WTC11 (cell line): ENCODE measurements at regions not wholly inside any gene's neighbourhood (a gene's known extent, or its start where the extent isn't known, plus 50 kb on each side); places are given as distances from the start of the nearest gene placed in this dataset.

Experiments used
- ATAC-seq: fragments of 200-7000 bp; cut with Tn5 transposase; 2 replicates; pipeline ENCODE4 v1.10.0; 2021; ENCODE audit warnings: mild to moderate bottlenecking, moderate library complexity
- CTCF ChIA-PET: fragments of 300-600 bp; sonication (Branson Sonifier 250); formaldehyde crosslinking; loops from one replicate; lab custom pipeline; 2021; ENCODE audit warnings: antibody characterized with exemption; lab: Charles Lee
- POLR2A ChIA-PET: fragments of 350-600 bp; sonication (Branson Sonifier 250); formaldehyde crosslinking; loops from one replicate; lab custom pipeline; 2021; ENCODE audit warnings: antibody characterized with exemption; lab: Charles Lee
- DNase-seq: peaks from one replicate; pipeline ENCODE4 v3.0.0; 2021; ENCODE audit warnings: low spot score
- H3K27ac Mint-ChIP-seq: 2 replicates; pipeline ENCODE4 v1.8.0; 2021; ENCODE audit warnings: mixed read lengths
- H3K27me3 Mint-ChIP-seq: 2 replicates; pipeline ENCODE4 v1.8.0; 2021; ENCODE audit warnings: low read depth, mild to moderate bottlenecking, moderate library complexity, mixed read lengths
- H3K36me3 Mint-ChIP-seq: 2 replicates; pipeline ENCODE4 v1.8.0; 2021; ENCODE audit warnings: mixed read lengths
- H3K4me1 Mint-ChIP-seq: 2 replicates; pipeline ENCODE4 v1.8.0; 2022; ENCODE audit warnings: mixed read lengths
- H3K4me3 Mint-ChIP-seq: 2 replicates; pipeline ENCODE4 v1.8.0; 2021; ENCODE audit warnings: mild to moderate bottlenecking, moderate library complexity, mixed read lengths
- H3K9me3 Mint-ChIP-seq: 2 replicates; pipeline ENCODE4 v1.8.0; 2021; ENCODE audit warnings: mixed read lengths
- CDX4 ChIP-seq: fragments of 250-450 bp; sonication (Bioruptor Pico); IDR thresholded peaks from 2 replicates; pipeline ENCODE4 v1.9.0; 2021; ENCODE audit warnings: moderate library complexity, mild to moderate bottlenecking, inconsistent platforms, borderline replicate concordance
- CREM ChIP-seq: sonication (generic); formaldehyde crosslinking; IDR thresholded peaks from 2 replicates; pipeline ENCODE4 v1.8.1; 2022; ENCODE audit warnings: mild to moderate bottlenecking, missing genetic modification reagents, moderate library complexity
- E2F1 ChIP-seq: sonication (generic); formaldehyde crosslinking; IDR thresholded peaks from 2 replicates; pipeline ENCODE4 v1.8.0; 2022; ENCODE audit warnings: mild to moderate bottlenecking, missing genetic modification reagents
- ESRRA ChIP-seq: sonication (generic); formaldehyde crosslinking; IDR thresholded peaks from 2 replicates; pipeline ENCODE4 v1.8.1; 2022; ENCODE audit warnings: mild to moderate bottlenecking, missing genetic modification reagents, borderline replicate concordance
- FOXK1 ChIP-seq: sonication (generic); formaldehyde crosslinking; IDR thresholded peaks from 2 replicates; pipeline ENCODE4 v1.8.0; 2022; ENCODE audit warnings: mild to moderate bottlenecking, moderate library complexity, missing genetic modification reagents
- FOXP1 ChIP-seq: sonication (generic); formaldehyde crosslinking; IDR thresholded peaks from 2 replicates; pipeline ENCODE4 v1.8.0; 2022; ENCODE audit warnings: missing genetic modification reagents, mild to moderate bottlenecking, moderate library complexity, borderline replicate concordance
- FOXP4 ChIP-seq: sonication (generic); formaldehyde crosslinking; IDR thresholded peaks from 2 replicates; pipeline ENCODE4 v1.8.0; 2022; ENCODE audit warnings: mild to moderate bottlenecking, missing genetic modification reagents
- NR2C2 ChIP-seq: sonication (generic); formaldehyde crosslinking; IDR thresholded peaks from 2 replicates; pipeline ENCODE4 v1.8.0; 2022; ENCODE audit warnings: mild to moderate bottlenecking, missing genetic modification reagents
- RELA ChIP-seq: sonication (generic); formaldehyde crosslinking; IDR thresholded peaks from 2 replicates; pipeline ENCODE4 v1.8.1; 2022; ENCODE audit warnings: missing genetic modification reagents, mild to moderate bottlenecking, borderline replicate concordance
- SMAD3 ChIP-seq: sonication (generic); formaldehyde crosslinking; IDR thresholded peaks from 2 replicates; pipeline ENCODE4 v1.8.0; 2022; ENCODE audit warnings: missing genetic modification reagents, mild to moderate bottlenecking, borderline replicate concordance
- ZNF138 ChIP-seq: sonication (generic); formaldehyde crosslinking; conservative IDR thresholded peaks from 2 replicates; pipeline ENCODE4 v1.8.1; 2022; ENCODE audit warnings: mild to moderate bottlenecking, moderate library complexity, missing genetic modification reagents
- ZNF232 ChIP-seq: sonication (generic); formaldehyde crosslinking; IDR thresholded peaks from 2 replicates; pipeline ENCODE4 v1.8.0; 2022; ENCODE audit warnings: mild to moderate bottlenecking, missing genetic modification reagents
- ZNF263 ChIP-seq: sonication (generic); formaldehyde crosslinking; IDR thresholded peaks from 2 replicates; pipeline ENCODE4 v1.8.1; 2022; ENCODE audit warnings: low read depth, mild to moderate bottlenecking, moderate library complexity, missing genetic modification reagents
- ZNF317 ChIP-seq: sonication (generic); formaldehyde crosslinking; IDR thresholded peaks from 2 replicates; pipeline ENCODE4 v1.8.1; 2023; ENCODE audit warnings: low read depth, mild to moderate bottlenecking, moderate library complexity, missing genetic modification reagents, borderline replicate concordance
- TF ChIP-seq, protein P1 (sequence below): sonication (generic); formaldehyde crosslinking; IDR thresholded peaks from 2 replicates; pipeline ENCODE4 v1.8.1; 2023; ENCODE audit warnings: mild to moderate bottlenecking, missing genetic modification reagents, borderline replicate concordance
- TF ChIP-seq, protein P2 (sequence below): fragments of 250-450 bp; sonication (Bioruptor Pico); IDR thresholded peaks from 2 replicates; pipeline ENCODE4 v1.9.0; 2021; ENCODE audit warnings: mild to moderate bottlenecking, borderline replicate concordance
- TF ChIP-seq, protein P3 (sequence below): fragments of 250-450 bp; sonication (Bioruptor Pico); IDR thresholded peaks from 2 replicates; pipeline ENCODE4 v1.8.0; 2021; ENCODE audit warnings: mild to moderate bottlenecking
- TF ChIP-seq, protein P4 (sequence below): sonication (generic); formaldehyde crosslinking; IDR thresholded peaks from 2 replicates; pipeline ENCODE4 v1.8.1; 2023; ENCODE audit warnings: mild to moderate bottlenecking, missing genetic modification reagents, moderate library complexity

DNA sequence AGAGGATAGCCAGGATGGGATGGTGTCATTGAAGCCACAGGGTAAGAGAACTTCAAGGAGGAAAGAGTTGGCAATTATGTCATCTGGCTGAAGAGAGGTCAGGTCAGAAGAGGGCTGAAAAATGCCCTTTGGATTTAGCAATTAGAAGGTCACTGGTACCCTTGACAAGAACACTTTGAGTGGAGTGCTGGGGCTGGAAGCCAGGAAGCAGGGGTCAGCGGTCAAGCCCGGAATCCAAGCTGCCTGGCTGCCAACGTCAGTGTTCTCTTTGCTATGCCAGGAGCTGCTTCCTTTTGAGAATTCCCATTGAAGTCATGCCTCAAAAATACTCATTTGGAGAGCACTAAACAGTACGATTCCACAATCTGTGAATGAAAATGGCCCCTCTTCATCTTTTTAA lies 386.5 kb downstream of the SHQ1 start:
- Mint-ChIP-seq H3K27me3 (no peaks in the 10 kb centered on the region; the same call in 1 of the 2 replicates), H3K4me1 (peaks cover 10% of the 10 kb centered on the region), H3K27ac (no peak overlapping the region), H3K9me3 (no peaks in the 10 kb centered on the region), H3K4me3 (no peak overlapping the region), H3K36me3 (no peaks in the 10 kb centered on the region)
- DNase-seq, result no peak
- ChIA-PET CTCF (no interaction called here), POLR2A (interaction anchor here (0.5 to 0.9 kb wide), 2 partner anchors 15 to 32 kb away, joined by 3 to 4 read pairs; partner anchors contain the start of gene RYBP)
- TF ChIP-seq FOXP1 (no peak), ZNF232 (no peak), ZNF263 (CRISPR knock-in tag) (no peak), ZNF138 (CRISPR knock-in tag) (no peak), FOXP4 (CRISPR knock-in tag) (no peak)
- TF ChIP-seq, protein P1, sequence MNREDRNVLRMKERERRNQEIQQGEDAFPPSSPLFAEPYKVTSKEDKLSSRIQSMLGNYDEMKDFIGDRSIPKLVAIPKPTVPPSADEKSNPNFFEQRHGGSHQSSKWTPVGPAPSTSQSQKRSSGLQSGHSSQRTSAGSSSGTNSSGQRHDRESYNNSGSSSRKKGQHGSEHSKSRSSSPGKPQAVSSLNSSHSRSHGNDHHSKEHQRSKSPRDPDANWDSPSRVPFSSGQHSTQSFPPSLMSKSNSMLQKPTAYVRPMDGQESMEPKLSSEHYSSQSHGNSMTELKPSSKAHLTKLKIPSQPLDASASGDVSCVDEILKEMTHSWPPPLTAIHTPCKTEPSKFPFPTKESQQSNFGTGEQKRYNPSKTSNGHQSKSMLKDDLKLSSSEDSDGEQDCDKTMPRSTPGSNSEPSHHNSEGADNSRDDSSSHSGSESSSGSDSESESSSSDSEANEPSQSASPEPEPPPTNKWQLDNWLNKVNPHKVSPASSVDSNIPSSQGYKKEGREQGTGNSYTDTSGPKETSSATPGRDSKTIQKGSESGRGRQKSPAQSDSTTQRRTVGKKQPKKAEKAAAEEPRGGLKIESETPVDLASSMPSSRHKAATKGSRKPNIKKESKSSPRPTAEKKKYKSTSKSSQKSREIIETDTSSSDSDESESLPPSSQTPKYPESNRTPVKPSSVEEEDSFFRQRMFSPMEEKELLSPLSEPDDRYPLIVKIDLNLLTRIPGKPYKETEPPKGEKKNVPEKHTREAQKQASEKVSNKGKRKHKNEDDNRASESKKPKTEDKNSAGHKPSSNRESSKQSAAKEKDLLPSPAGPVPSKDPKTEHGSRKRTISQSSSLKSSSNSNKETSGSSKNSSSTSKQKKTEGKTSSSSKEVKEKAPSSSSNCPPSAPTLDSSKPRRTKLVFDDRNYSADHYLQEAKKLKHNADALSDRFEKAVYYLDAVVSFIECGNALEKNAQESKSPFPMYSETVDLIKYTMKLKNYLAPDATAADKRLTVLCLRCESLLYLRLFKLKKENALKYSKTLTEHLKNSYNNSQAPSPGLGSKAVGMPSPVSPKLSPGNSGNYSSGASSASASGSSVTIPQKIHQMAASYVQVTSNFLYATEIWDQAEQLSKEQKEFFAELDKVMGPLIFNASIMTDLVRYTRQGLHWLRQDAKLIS (CRISPR knock-in tag), result no peak
- TF ChIP-seq, protein P2, sequence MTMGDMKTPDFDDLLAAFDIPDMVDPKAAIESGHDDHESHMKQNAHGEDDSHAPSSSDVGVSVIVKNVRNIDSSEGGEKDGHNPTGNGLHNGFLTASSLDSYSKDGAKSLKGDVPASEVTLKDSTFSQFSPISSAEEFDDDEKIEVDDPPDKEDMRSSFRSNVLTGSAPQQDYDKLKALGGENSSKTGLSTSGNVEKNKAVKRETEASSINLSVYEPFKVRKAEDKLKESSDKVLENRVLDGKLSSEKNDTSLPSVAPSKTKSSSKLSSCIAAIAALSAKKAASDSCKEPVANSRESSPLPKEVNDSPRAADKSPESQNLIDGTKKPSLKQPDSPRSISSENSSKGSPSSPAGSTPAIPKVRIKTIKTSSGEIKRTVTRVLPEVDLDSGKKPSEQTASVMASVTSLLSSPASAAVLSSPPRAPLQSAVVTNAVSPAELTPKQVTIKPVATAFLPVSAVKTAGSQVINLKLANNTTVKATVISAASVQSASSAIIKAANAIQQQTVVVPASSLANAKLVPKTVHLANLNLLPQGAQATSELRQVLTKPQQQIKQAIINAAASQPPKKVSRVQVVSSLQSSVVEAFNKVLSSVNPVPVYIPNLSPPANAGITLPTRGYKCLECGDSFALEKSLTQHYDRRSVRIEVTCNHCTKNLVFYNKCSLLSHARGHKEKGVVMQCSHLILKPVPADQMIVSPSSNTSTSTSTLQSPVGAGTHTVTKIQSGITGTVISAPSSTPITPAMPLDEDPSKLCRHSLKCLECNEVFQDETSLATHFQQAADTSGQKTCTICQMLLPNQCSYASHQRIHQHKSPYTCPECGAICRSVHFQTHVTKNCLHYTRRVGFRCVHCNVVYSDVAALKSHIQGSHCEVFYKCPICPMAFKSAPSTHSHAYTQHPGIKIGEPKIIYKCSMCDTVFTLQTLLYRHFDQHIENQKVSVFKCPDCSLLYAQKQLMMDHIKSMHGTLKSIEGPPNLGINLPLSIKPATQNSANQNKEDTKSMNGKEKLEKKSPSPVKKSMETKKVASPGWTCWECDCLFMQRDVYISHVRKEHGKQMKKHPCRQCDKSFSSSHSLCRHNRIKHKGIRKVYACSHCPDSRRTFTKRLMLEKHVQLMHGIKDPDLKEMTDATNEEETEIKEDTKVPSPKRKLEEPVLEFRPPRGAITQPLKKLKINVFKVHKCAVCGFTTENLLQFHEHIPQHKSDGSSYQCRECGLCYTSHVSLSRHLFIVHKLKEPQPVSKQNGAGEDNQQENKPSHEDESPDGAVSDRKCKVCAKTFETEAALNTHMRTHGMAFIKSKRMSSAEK (CRISPR knock-in tag), result no peak
- TF ChIP-seq, protein P3, sequence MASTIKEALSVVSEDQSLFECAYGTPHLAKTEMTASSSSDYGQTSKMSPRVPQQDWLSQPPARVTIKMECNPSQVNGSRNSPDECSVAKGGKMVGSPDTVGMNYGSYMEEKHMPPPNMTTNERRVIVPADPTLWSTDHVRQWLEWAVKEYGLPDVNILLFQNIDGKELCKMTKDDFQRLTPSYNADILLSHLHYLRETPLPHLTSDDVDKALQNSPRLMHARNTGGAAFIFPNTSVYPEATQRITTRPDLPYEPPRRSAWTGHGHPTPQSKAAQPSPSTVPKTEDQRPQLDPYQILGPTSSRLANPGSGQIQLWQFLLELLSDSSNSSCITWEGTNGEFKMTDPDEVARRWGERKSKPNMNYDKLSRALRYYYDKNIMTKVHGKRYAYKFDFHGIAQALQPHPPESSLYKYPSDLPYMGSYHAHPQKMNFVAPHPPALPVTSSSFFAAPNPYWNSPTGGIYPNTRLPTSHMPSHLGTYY (CRISPR knock-in tag), result no peak
- ATAC-seq, result no peak

DNA sequence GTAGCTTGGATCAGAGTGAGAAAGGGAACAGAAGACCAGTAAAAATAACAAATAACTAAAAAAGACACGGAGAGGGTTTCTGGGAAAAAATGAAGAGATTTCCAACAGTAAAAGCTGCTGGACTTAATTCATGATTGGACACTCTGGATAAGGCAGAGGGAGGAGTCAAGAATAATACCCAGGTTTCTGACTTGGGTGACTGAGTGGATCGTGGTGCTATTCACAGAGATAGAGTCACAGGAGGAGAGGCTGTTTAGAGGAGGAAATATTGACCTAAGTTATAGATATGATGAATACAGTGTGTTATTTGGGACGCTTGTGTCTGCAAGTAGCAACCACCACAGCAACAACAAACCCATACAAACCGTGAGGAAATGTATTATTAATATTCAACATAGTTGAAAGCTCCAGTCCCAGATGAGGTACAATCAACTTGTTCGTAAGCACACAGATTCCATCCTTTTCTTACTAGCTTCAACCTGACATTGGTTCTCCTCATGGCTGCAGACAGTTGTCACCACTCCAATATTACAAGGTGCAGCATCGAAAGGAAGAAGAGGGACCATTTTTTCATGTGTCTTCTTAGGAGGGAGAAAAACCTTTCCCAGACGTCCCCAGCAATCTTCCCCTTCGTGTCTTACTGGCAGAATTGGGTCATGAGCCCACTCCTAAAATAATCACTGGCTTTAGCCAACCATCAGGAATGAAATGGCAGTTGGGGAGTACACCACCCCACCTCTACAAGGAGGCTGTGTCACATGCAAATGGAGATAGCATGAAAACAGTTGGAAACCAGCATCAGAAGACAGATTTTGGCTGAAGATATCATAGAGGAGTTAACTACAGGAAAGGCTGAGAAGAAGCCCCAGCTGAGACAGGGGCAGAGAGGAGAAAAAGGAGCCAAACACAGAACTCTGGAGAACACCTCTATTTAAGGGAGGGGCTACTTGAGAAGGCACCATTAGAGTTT lies 387.8 kb downstream of the SHQ1 start:
- H3K36me3 Mint-ChIP-seq, result no peaks in the 10 kb centered on the region
- CTCF ChIA-PET, result no interaction called here
- no peak overlapping the region for H3K4me3 Mint-ChIP-seq
- DNase-seq (no peak), ATAC-seq (no peak)
- H3K4me1 Mint-ChIP-seq, result peaks cover 10% of the 10 kb centered on the region
- H3K27me3 Mint-ChIP-seq, result no peaks in the 10 kb centered on the region; the same call in 1 of the 2 replicates
- no peak overlapping the region for H3K27ac Mint-ChIP-seq
- no peaks in the 10 kb centered on the region for H3K9me3 Mint-ChIP-seq
- POLR2A ChIA-PET, result no interaction called here
- no peak for TF ChIP-seq SMAD3 (CRISPR knock-in tag)
- no peak for TF ChIP-seq ZNF263 (CRISPR knock-in tag)
- no peak for TF ChIP-seq FOXK1 (CRISPR knock-in tag)
- TF ChIP-seq, protein P4, sequence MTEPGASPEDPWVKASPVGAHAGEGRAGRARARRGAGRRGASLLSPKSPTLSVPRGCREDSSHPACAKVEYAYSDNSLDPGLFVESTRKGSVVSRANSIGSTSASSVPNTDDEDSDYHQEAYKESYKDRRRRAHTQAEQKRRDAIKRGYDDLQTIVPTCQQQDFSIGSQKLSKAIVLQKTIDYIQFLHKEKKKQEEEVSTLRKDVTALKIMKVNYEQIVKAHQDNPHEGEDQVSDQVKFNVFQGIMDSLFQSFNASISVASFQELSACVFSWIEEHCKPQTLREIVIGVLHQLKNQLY (CRISPR knock-in tag), result no peak
- no peak for TF ChIP-seq NR2C2
- no peak for TF ChIP-seq ZNF317 (CRISPR knock-in tag)
- no peak for TF ChIP-seq E2F1 (CRISPR knock-in tag)
- TF ChIP-seq CREM (CRISPR knock-in tag), result no peak
- TF ChIP-seq ESRRA (CRISPR knock-in tag), result no peak
- TF ChIP-seq RELA, result no peak
- no peak for TF ChIP-seq CDX4 (CRISPR knock-in tag)
